Left lung (tissue), 4 donors: ENCODE measurements at regions not wholly inside any gene's neighbourhood (a gene's known extent, or its start where the extent isn't known, plus 50 kb on each side); places are given as distances from the start of the nearest gene placed in this dataset.

Experiments
- ATAC-seq: fragments of 200-7000 bp; cut with Tn5 transposase; one replicate; pipeline ENCODE4 v1.9.1; 2020; ENCODE audit warnings: moderate library complexity
- DNase-seq, 4 donors: peaks; one replicate each; pipeline ENCODE4 v3.0.0-alpha.2; 2013 to 2020
- H3K27ac ChIP-seq, 2 donors: fragments of 200-600 bp; sonication (generic) in 1 of 2; one replicate each; pipeline versions ENCODE4 v1.5.0 to v1.8.0; 2020 to 2021
- H3K27me3 ChIP-seq, 2 donors: fragments of 200-600 bp; sonication (generic) in 1 of 2; one replicate each; pipeline versions ENCODE4 v1.5.0 to v1.8.0; 2020 to 2021
- H3K36me3 ChIP-seq, 2 donors: fragments of 200-600 bp; sonication (generic) in 1 of 2; one replicate each; pipeline versions ENCODE4 v1.5.0 to v1.8.0; 2020 to 2021
- H3K4me1 ChIP-seq, 2 donors: fragments of 200-600 bp; one replicate each; pipeline ENCODE4 v1.8.0; 2021
- H3K4me3 ChIP-seq, 2 donors: fragments of 200-600 bp; sonication (generic) in 1 of 2; one replicate each; pipeline versions ENCODE4 v1.5.0 to v1.8.0; 2020 to 2021; ENCODE audit warnings: mild to moderate bottlenecking in 1 of 2
- H3K9me3 ChIP-seq, 2 donors: fragments of 200-600 bp; sonication (generic) in 1 of 2; one replicate each; pipeline versions ENCODE4 v1.5.0 to v1.8.0; 2020 to 2021
- intact Hi-C, 2 donors: fragments of 100-400 bp; cut with DNase I; formaldehyde crosslinking; loops; one replicate each; pipeline versions ENCODE4 v1.11.2 to v1.14.2; 2022
- TF ChIP-seq, protein P1 (sequence below), 2 donors: fragments of 200-600 bp; sonication (generic) in 1 of 2; IDR thresholded peaks; one replicate each; pipeline versions ENCODE4 v1.5.0 to v1.8.0; 2021; ENCODE audit warnings: antibody characterized with exemption in 2 of 2
- donor health status: DM: no; HTN: yes; CAD: no.
- donor health status: DM: no; HTN: no; CAD: no.

DNA sequence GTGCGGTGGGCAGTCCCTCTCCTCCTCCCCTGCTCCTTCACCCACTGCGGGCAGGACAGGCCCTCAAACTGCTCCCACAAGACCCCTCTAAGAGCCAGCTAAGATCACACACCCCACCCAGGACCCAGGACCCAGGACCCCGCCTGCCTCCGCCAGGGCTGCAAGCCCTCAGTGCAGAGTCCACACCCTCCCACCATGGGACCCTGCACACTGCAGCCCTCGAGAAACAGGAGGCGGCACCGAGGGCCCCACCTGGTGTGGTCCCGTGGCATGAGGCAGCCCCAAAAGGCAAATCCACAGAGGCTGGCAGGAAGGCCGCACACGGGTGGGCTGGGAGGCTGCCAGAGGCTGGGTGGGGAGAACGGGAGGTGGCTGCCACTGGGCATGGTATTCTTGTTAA lies 94.7 kb downstream of the ENGASE start:
- H3K9me3 ChIP-seq: no peaks in the 10 kb centered on the region
- H3K27me3 ChIP-seq: peaks cover 0 to 52% of the 10 kb centered on the region in 2 donors
- no peak overlapping the region for H3K4me3 ChIP-seq
- TF ChIP-seq, protein P1, sequence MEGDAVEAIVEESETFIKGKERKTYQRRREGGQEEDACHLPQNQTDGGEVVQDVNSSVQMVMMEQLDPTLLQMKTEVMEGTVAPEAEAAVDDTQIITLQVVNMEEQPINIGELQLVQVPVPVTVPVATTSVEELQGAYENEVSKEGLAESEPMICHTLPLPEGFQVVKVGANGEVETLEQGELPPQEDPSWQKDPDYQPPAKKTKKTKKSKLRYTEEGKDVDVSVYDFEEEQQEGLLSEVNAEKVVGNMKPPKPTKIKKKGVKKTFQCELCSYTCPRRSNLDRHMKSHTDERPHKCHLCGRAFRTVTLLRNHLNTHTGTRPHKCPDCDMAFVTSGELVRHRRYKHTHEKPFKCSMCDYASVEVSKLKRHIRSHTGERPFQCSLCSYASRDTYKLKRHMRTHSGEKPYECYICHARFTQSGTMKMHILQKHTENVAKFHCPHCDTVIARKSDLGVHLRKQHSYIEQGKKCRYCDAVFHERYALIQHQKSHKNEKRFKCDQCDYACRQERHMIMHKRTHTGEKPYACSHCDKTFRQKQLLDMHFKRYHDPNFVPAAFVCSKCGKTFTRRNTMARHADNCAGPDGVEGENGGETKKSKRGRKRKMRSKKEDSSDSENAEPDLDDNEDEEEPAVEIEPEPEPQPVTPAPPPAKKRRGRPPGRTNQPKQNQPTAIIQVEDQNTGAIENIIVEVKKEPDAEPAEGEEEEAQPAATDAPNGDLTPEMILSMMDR (IDR thresholded peaks at IDR 0.05): no peak
- no peaks in the 10 kb centered on the region for H3K36me3 ChIP-seq
- intact Hi-C loops: no loop called here
- ATAC-seq (no peak), DNase-seq (no peak)
- no peak overlapping the region for H3K27ac ChIP-seq
- H3K4me1 ChIP-seq: no peaks in the 10 kb centered on the region

DNA sequence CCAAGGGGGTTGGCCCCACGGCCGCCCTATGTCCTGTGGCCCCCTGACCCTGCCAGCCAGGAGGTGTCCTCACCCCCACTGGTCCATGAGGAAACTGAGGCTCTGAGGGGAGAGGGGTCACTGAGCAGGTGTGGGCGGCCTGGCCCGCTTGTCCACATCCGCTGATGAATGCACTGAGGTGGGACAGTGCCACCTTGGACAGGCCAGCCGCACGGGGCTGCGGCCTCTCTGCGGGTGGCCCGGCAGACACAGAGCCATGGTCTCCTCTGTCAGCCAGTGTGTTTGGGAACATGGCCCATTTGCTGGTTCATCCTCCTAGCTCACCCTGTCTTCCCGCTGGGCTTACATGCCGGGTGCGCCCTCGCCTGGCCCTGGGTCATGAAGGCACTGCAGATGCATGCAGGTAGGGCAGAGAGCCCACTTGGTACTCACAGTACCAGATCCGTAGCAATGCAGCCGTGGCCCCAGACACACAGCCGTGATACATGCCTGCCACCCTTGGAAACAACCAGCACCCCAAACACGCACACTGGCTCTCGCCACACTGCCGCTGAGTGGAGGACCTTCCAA lies 93.9 kb downstream of the ENGASE start:
- H3K4me3 ChIP-seq: no peak overlapping the region
- no peaks in the 10 kb centered on the region for H3K36me3 ChIP-seq
- H3K27me3 ChIP-seq: peaks cover 0 to 60% of the 10 kb centered on the region in 2 donors
- H3K9me3 ChIP-seq: no peaks in the 10 kb centered on the region
- H3K27ac ChIP-seq: no peak overlapping the region
- intact Hi-C loops: no loop called here
- TF ChIP-seq, protein P1 (IDR thresholded peaks at IDR 0.05): no peak
- ATAC-seq (no peak), DNase-seq (no peak)
- no peaks in the 10 kb centered on the region for H3K4me1 ChIP-seq

DNA sequence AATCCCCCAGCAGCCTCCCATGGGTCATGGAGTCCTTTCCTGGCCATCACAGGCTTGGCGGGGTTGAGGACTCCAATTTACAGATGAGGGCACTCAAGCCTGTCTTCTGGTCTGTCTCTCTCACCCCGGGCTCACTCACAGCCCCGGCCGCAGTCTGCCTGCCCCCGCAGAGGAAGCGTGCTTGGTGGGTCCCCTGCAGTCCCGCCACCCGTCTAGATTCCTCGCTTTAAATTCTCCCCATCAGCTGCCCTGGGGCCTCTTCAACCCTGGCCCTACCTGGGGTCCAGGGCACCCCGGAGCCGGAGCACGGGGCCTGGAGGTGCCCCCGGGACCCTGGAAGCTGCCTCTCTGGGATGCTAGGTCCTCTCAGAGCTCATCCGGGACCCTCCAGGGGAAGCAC lies 92.9 kb downstream of the ENGASE start:
- DNase-seq (no peak), ATAC-seq (no peak)
- TF ChIP-seq, protein P1 (IDR thresholded peaks at IDR 0.05): no peak
- Histone ChIP-seq H3K36me3 (no peaks in the 10 kb centered on the region), H3K4me3 (no peak overlapping the region), H3K9me3 (no peaks in the 10 kb centered on the region), H3K4me1 (no peaks in the 10 kb centered on the region), H3K27ac (no peak overlapping the region), H3K27me3 (peaks cover 0 to 71% of the 10 kb centered on the region in 2 donors)
- intact Hi-C loops: no loop called here

DNA sequence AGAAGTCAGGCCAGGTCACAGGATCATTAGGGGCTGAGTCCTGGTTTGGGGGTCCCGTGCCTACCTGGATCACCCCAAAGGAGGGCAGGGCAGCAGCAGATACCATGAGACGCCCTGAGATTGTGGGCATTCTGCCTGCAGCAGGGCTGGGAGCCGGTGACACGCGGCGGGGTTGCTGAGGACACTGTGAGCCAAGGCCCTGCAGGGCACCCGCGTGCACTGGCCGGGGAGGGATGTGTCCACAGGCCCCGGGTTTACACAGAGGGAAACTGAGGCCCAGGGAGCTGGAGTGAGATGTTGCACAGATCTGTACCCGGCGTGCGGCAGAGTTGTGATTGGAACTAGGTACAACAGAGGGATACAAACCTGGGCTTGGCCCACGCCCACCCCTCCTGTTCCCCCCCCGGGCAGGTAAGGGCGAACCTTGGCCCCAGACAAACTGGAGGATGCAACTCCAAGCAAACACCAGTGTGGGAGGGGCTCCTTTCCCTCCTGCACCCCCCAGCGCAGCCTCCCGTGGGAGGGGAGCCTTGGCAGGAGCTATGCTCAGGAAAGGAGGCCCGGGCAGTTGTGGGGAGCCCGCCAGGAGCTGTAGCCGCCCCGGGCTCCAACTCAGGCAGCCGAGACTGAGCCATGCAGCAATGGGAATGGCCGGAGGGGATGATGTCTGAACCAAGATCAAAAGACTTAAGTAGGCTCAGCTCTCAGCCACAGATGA lies 91.3 kb downstream of the ENGASE start:
- H3K4me1 ChIP-seq: no peaks in the 10 kb centered on the region
- H3K9me3 ChIP-seq: no peaks in the 10 kb centered on the region
- H3K27me3 ChIP-seq: peaks cover 0 to 74% of the 10 kb centered on the region in 2 donors
- intact Hi-C loops: no loop called here
- DNase-seq: no peak
- TF ChIP-seq, protein P1 (IDR thresholded peaks at IDR 0.05): no peak
- ATAC-seq: no peak
- H3K27ac ChIP-seq: no peak overlapping the region
- no peaks in the 10 kb centered on the region for H3K36me3 ChIP-seq
- H3K4me3 ChIP-seq: no peak overlapping the region

DNA sequence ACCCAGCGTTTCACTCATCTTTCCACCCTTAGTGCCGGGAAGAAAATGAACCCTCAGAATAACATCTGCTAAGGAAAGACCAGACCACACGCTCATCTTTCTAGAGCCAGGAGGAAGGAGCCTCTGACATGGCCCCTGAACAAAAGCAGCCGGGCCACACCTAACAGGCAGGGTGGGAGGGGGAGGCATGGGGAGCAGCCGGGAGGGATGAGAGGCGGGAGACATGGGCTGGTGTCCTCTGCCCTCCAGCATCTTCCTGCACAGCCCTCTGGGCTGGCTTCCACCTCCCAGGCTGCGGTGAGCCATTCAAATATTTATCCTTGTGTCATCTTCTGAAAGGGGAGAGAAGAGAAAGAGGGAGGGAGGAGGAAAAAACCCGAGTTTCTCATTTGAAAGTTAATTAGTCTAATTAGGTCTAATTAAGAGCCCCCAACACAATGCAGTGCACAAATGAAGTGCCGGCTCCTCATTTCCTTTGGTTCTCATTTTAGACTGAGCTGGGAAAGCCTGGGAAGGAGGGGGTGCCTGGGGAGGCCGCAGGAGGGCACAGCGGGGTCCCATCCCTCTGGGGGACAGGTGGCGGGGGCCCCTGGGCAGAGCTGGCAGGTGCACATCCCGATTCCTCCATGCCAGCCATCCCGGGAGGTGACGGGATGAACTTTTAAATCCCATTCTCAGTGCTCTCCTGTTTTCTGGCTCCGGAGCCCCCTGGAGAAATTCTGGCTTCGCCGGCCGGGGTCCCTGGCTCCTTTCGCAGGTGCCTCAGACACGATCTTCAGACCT lies 90.5 kb downstream of the ENGASE start:
- no peak overlapping the region for H3K27ac ChIP-seq
- H3K9me3 ChIP-seq: no peaks in the 10 kb centered on the region
- H3K27me3 ChIP-seq: peaks cover 0 to 79% of the 10 kb centered on the region in 2 donors
- H3K4me1 ChIP-seq: no peaks in the 10 kb centered on the region
- ATAC-seq (no peak), DNase-seq (no peak)
- H3K36me3 ChIP-seq: no peaks in the 10 kb centered on the region
- intact Hi-C loops: no loop called here
- no peak overlapping the region for H3K4me3 ChIP-seq
- TF ChIP-seq, protein P1 (IDR thresholded peaks at IDR 0.05): no peak
